ENCODE measurements at regions not wholly inside any gene's neighbourhood (a gene's known extent, or its start where the extent isn't known, plus 50 kb on each side); places are given as distances from the start of the nearest gene placed in this dataset.

GRCh38 chr7:9102846-9103245, 669.4 kb downstream of the NXPH1 start:
- no peaks in the 10 kb centered on the region for H4K20me1 ChIP-seq (ENCODE audit: insufficient read depth, low read length)
- DNase-seq = no peak
- no peak overlapping the region for H3K9ac ChIP-seq (ENCODE audit: low read depth, low read length)
- H3K36me3 ChIP-seq (ENCODE audit: insufficient read depth, low read length) = no peaks in the 10 kb centered on the region
- H3K27ac ChIP-seq (ENCODE audit: low read length) = no peak overlapping the region
- H3K79me2 ChIP-seq (ENCODE audit: insufficient read depth, low read length) = no peaks in the 10 kb centered on the region
- no peak overlapping the region for H3K4me3 ChIP-seq (ENCODE audit: low read depth in 1 of 2, low read length in 2 of 2)
- TF ChIP-seq EZH2 (IDR thresholded peaks at IDR 0.05; ENCODE audit: borderline replicate concordance, low read depth, low read length, severe bottlenecking) (no peak), CTCF (IDR thresholded peaks at IDR 0.05; ENCODE audit: borderline replicate concordance, extremely low read depth, low read length, poor library complexity, severe bottlenecking) (no peak)
- H3K27me3 ChIP-seq (ENCODE audit: insufficient read depth, low read length, poor library complexity) = no peaks in the 10 kb centered on the region
- no peaks in the 10 kb centered on the region for H3K4me1 ChIP-seq (ENCODE audit: insufficient read depth, low read length)
- no peak for ATAC-seq (ENCODE audit: insufficient read depth, low read depth)
- no peak overlapping the region for H2AFZ ChIP-seq (ENCODE audit: low read depth, low read length)
- H3K4me2 ChIP-seq (ENCODE audit: insufficient read depth, low read length) = no peak overlapping the region
- no peaks in the 10 kb centered on the region for H3K9me3 ChIP-seq (ENCODE audit: insufficient read depth, low read length, severe bottlenecking)

- no peak overlapping the region for H3K4me2 ChIP-seq (ENCODE audit: insufficient read depth, low read length)
- no peaks in the 10 kb centered on the region for H3K4me1 ChIP-seq (ENCODE audit: insufficient read depth, low read length)
- peaks cover 3% of the 10 kb centered on the region for H3K9me3 ChIP-seq (ENCODE audit: insufficient read depth, low read length, severe bottlenecking)
- no peak for TF ChIP-seq CTCF (IDR thresholded peaks at IDR 0.05; ENCODE audit: borderline replicate concordance, extremely low read depth, low read length, poor library complexity, severe bottlenecking)
- no peak for TF ChIP-seq EZH2 (IDR thresholded peaks at IDR 0.05; ENCODE audit: borderline replicate concordance, low read depth, low read length, severe bottlenecking)
- DNase-seq (no peak), ATAC-seq (ENCODE audit: insufficient read depth, low read depth) (no peak)
- H3K27me3 ChIP-seq (ENCODE audit: insufficient read depth, low read length, poor library complexity) = no peaks in the 10 kb centered on the region
- no peaks in the 10 kb centered on the region for H4K20me1 ChIP-seq (ENCODE audit: insufficient read depth, low read length)
- no peak overlapping the region for H3K9ac ChIP-seq (ENCODE audit: low read depth, low read length)
- no peak overlapping the region for H2AFZ ChIP-seq (ENCODE audit: low read depth, low read length)
- no peak overlapping the region for H3K27ac ChIP-seq (ENCODE audit: low read length)
- H3K36me3 ChIP-seq (ENCODE audit: insufficient read depth, low read length) = no peaks in the 10 kb centered on the region
- no peaks in the 10 kb centered on the region for H3K79me2 ChIP-seq (ENCODE audit: insufficient read depth, low read length)
- no peak overlapping the region for H3K4me3 ChIP-seq (ENCODE audit: low read depth in 1 of 2, low read length in 2 of 2)
These were observed 673.3 kb downstream of the NXPH1 start for GRCh38 chr7:9106747-9107146.

- no peak for TF ChIP-seq EZH2 (IDR thresholded peaks at IDR 0.05; ENCODE audit: borderline replicate concordance, low read depth, low read length, severe bottlenecking)
- TF ChIP-seq CTCF (IDR thresholded peaks at IDR 0.05; ENCODE audit: borderline replicate concordance, extremely low read depth, low read length, poor library complexity, severe bottlenecking) = no peak
- H2AFZ ChIP-seq (ENCODE audit: low read depth, low read length) = no peak overlapping the region
- H3K36me3 ChIP-seq (ENCODE audit: insufficient read depth, low read length) = no peaks in the 10 kb centered on the region
- H3K27ac ChIP-seq (ENCODE audit: low read length) = no peak overlapping the region
- no peaks in the 10 kb centered on the region for H4K20me1 ChIP-seq (ENCODE audit: insufficient read depth, low read length)
- no peaks in the 10 kb centered on the region for H3K9me3 ChIP-seq (ENCODE audit: insufficient read depth, low read length, severe bottlenecking)
- H3K79me2 ChIP-seq (ENCODE audit: insufficient read depth, low read length) = no peaks in the 10 kb centered on the region
- ATAC-seq (ENCODE audit: insufficient read depth, low read depth) (no peak), DNase-seq (no peak)
- H3K4me2 ChIP-seq (ENCODE audit: insufficient read depth, low read length) = no peak overlapping the region
- H3K9ac ChIP-seq (ENCODE audit: low read depth, low read length) = no peak overlapping the region
- no peaks in the 10 kb centered on the region for H3K4me1 ChIP-seq (ENCODE audit: insufficient read depth, low read length)
- H3K27me3 ChIP-seq (ENCODE audit: insufficient read depth, low read length, poor library complexity) = no peaks in the 10 kb centered on the region
- no peak overlapping the region for H3K4me3 ChIP-seq (ENCODE audit: low read depth in 1 of 2, low read length in 2 of 2)
These were observed 686.9 kb downstream of the NXPH1 start for GRCh38 chr7:9120331-9120730.

GRCh38 chr7:9124320-9124719, 690.9 kb downstream of the NXPH1 start:
- no peaks in the 10 kb centered on the region for H4K20me1 ChIP-seq (ENCODE audit: insufficient read depth, low read length)
- H3K27ac ChIP-seq (ENCODE audit: low read length) = no peak overlapping the region
- H3K4me2 ChIP-seq (ENCODE audit: insufficient read depth, low read length) = no peak overlapping the region
- H3K9me3 ChIP-seq (ENCODE audit: insufficient read depth, low read length, severe bottlenecking) = no peaks in the 10 kb centered on the region
- no peak overlapping the region for H3K9ac ChIP-seq (ENCODE audit: low read depth, low read length)
- no peak overlapping the region for H2AFZ ChIP-seq (ENCODE audit: low read depth, low read length)
- no peaks in the 10 kb centered on the region for H3K79me2 ChIP-seq (ENCODE audit: insufficient read depth, low read length)
- no peak overlapping the region for H3K4me3 ChIP-seq (ENCODE audit: low read depth in 1 of 2, low read length in 2 of 2)
- H3K4me1 ChIP-seq (ENCODE audit: insufficient read depth, low read length) = no peaks in the 10 kb centered on the region
- no peak for DNase-seq
- H3K27me3 ChIP-seq (ENCODE audit: insufficient read depth, low read length, poor library complexity) = no peaks in the 10 kb centered on the region
- TF ChIP-seq EZH2 (IDR thresholded peaks at IDR 0.05; ENCODE audit: borderline replicate concordance, low read depth, low read length, severe bottlenecking) (no peak), CTCF (IDR thresholded peaks at IDR 0.05; ENCODE audit: borderline replicate concordance, extremely low read depth, low read length, poor library complexity, severe bottlenecking) (no peak)
- no peak for ATAC-seq (ENCODE audit: insufficient read depth, low read depth)
- H3K36me3 ChIP-seq (ENCODE audit: insufficient read depth, low read length) = no peaks in the 10 kb centered on the region
